ENCODE measurements at regions not wholly inside any gene's neighbourhood (a gene's known extent, or its start where the extent isn't known, plus 50 kb on each side); places are given as distances from the start of the nearest gene placed in this dataset.

DNA sequence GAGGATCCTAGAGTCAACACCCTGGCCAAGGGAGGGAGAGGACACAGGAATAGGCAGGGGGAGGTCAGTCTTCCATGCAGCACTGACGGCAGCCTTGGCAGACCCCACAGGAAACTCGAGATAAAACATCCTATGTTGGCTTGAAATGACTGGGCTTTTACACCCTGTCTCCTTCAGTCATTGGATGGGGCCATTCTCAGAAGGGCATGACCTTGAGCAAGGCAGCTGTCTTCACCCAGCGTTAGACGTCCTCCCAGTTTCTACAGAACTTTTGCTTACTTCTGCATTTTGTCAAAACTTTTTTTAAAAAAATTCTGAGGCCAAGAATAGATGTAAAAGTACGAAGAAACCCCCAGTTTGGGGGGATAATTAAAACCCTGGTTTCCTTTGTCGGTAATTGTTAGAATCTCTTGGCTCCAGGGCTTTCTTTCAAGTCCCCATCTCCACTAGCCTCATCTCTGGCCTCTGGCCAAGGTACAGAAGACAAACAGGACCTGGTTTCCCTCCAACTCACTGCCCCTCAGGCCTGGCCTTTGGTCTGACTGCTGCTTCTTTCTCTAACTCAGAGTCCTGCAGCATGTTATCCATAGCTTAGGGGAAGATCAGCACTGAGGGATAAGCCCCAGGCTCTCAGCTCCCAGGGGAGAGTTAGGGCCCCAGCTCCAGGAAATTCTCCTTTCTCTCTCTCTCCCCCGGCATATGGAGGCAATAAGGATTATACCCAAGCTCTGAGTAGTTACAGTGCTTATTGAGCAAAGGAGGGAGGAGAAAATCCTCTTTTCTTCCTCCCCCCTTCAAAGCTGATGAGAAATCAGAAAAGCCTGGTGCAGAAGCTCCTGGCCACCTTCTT, 51.6 kb upstream of the KCND3 start:
- H3K36me3 ChIP-seq (ENCODE audit: insufficient read depth, low read length), result no peaks in the 10 kb centered on the region
- H3K27me3 ChIP-seq (ENCODE audit: insufficient read depth, low read length), result peaks cover 3% of the 10 kb centered on the region
- H3K27ac ChIP-seq (ENCODE audit: low read depth, low read length), result no peak overlapping the region
- H3K79me2 ChIP-seq (ENCODE audit: control insufficient read depth, insufficient read depth, low read length, unreplicated experiment), result no peaks in the 10 kb centered on the region
- no peak overlapping the region for H3K4me3 ChIP-seq (ENCODE audit: low read depth, low read length)
- H3K4me1 ChIP-seq (ENCODE audit: control insufficient read depth, insufficient read depth, low read length, unreplicated experiment), result no peaks in the 10 kb centered on the region
- H2AFZ ChIP-seq (ENCODE audit: low read length, unreplicated experiment), result no peak overlapping the region

DNA sequence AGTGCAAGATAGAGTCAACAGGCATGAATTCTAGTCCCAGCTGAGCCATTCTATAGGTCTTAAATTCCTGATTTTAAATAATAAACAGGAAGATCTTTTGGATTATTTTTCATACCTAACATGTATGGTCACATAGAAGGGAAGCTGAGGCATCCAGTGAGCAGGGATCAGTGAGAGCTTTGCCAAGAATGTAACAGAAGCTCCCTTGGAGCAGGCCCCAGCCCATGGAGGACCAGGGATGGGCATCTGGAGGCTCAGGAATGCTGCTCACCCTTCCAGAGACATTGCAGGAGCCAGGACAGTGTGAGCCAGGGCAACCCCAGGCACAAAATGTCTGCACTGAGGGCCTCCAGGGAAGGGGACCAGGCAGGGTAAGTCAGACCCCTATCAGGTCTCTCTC, 54.4 kb upstream of the KCND3 start:
- no peak overlapping the region for H2AFZ ChIP-seq (ENCODE audit: low read length, unreplicated experiment)
- H3K27ac ChIP-seq (ENCODE audit: low read depth, low read length), result no peak overlapping the region
- H3K4me1 ChIP-seq (ENCODE audit: control insufficient read depth, insufficient read depth, low read length, unreplicated experiment), result no peaks in the 10 kb centered on the region
- no peaks in the 10 kb centered on the region for H3K79me2 ChIP-seq (ENCODE audit: control insufficient read depth, insufficient read depth, low read length, unreplicated experiment)
- H3K27me3 ChIP-seq (ENCODE audit: insufficient read depth, low read length), result no peaks in the 10 kb centered on the region; the same call in none of the 2 replicates
- H3K36me3 ChIP-seq (ENCODE audit: insufficient read depth, low read length), result no peaks in the 10 kb centered on the region
- no peak overlapping the region for H3K4me3 ChIP-seq (ENCODE audit: low read depth, low read length)

DNA sequence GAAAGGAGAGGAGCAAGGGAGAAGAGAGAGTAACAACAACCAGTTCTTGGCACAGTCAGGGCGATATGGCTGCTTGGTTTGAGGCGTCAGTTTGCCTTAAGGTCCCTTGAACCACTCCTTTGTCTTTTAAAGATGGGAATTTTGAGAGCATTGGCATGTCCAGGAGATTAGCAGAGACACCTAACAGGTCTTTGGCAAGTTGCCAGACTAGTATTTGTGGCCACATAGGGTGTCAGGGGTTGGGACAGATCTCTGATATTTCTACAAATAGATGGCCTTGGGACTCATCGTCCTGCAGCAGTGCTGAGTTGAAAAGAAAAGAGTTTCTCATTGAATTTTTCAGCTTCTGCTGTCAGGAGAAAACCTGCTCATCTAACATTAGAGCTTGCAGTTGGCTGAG, 55.3 kb upstream of the KCND3 start:
- Histone ChIP-seq H2AFZ (ENCODE audit: low read length, unreplicated experiment) (no peak overlapping the region), H3K36me3 (ENCODE audit: insufficient read depth, low read length) (no peaks in the 10 kb centered on the region), H3K79me2 (ENCODE audit: control insufficient read depth, insufficient read depth, low read length, unreplicated experiment) (no peaks in the 10 kb centered on the region), H3K4me3 (ENCODE audit: low read depth, low read length) (no peak overlapping the region), H3K4me1 (ENCODE audit: control insufficient read depth, insufficient read depth, low read length, unreplicated experiment) (no peaks in the 10 kb centered on the region), H3K27ac (ENCODE audit: low read depth, low read length) (no peak overlapping the region), H3K27me3 (ENCODE audit: insufficient read depth, low read length) (no peaks in the 10 kb centered on the region; the same call in none of the 2 replicates)

DNA sequence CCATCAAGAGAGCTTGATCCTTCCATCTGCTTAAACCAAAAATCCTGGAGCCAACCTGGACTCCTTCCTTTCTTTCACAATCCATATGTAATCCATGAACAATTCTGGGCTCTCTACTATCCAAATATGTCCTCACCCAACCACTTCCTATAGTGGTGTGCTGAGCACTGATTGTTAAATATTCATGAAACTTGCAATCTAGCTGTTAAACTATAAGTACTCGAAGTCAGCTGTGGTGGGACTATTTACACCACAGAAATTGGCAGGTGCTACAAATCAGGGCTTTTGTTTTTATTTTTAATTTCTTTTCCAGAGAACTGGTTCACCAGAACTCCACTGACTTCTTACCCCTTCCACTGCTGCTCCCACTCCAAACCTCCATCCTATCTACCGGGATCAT, 57.2 kb upstream of the KCND3 start:
- H3K36me3 ChIP-seq (ENCODE audit: insufficient read depth, low read length), result no peaks in the 10 kb centered on the region
- H3K27ac ChIP-seq (ENCODE audit: low read depth, low read length), result no peak overlapping the region
- no peak overlapping the region for H2AFZ ChIP-seq (ENCODE audit: low read length, unreplicated experiment)
- no peaks in the 10 kb centered on the region; the same call in 1 of the 2 replicates for H3K27me3 ChIP-seq (ENCODE audit: insufficient read depth, low read length)
- no peaks in the 10 kb centered on the region for H3K79me2 ChIP-seq (ENCODE audit: control insufficient read depth, insufficient read depth, low read length, unreplicated experiment)
- H3K4me1 ChIP-seq (ENCODE audit: control insufficient read depth, insufficient read depth, low read length, unreplicated experiment), result no peaks in the 10 kb centered on the region
- no peak overlapping the region for H3K4me3 ChIP-seq (ENCODE audit: low read depth, low read length)

DNA sequence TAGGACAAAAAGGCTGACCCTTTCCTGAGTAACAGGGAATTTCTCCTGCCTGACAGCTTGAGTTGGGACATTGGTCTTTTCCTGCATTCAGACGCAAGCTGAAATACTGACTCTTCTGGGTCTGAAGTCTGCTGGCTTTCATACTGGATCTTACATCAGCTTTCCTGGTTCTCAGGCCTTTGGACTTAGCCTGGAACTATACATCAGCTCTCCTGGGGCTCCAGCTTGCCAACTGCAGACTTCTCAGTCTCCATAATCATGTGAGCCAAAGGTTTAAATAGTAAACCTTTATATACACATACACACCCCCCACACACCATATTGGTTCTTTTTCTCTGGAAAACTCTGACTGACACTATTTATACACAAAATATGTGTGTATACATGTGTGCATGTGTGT, 59.0 kb upstream of the KCND3 start:
- H2AFZ ChIP-seq (ENCODE audit: low read length, unreplicated experiment), result no peak overlapping the region
- H3K27me3 ChIP-seq (ENCODE audit: insufficient read depth, low read length), result no peaks in the 10 kb centered on the region; the same call in 1 of the 2 replicates
- H3K27ac ChIP-seq (ENCODE audit: low read depth, low read length), result no peak overlapping the region
- no peaks in the 10 kb centered on the region for H3K4me1 ChIP-seq (ENCODE audit: control insufficient read depth, insufficient read depth, low read length, unreplicated experiment)
- no peaks in the 10 kb centered on the region for H3K79me2 ChIP-seq (ENCODE audit: control insufficient read depth, insufficient read depth, low read length, unreplicated experiment)
- no peak overlapping the region for H3K4me3 ChIP-seq (ENCODE audit: low read depth, low read length)
- no peaks in the 10 kb centered on the region for H3K36me3 ChIP-seq (ENCODE audit: insufficient read depth, low read length)

DNA sequence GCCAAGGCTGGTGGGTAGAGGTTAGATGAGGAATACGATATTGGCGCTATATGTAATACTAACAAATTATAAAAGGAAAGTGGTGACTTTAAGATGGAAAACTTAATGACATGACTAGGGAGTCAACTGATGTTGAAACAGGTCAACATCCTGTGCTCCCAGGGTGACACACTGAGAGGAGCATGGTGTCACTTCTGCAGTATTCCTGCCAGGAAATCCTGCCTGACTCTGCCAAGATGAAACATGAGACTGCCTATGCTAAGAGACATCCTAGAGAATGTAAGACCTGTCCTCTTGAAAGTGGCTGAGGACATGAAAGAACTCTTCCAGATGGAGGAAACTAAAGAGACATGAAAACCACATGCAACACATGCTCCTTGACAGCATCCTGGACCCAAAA, 65.0 kb upstream of the KCND3 start:
- no peak overlapping the region for H2AFZ ChIP-seq (ENCODE audit: low read length, unreplicated experiment)
- H3K27ac ChIP-seq (ENCODE audit: low read depth, low read length), result no peak overlapping the region
- no peak overlapping the region for H3K4me3 ChIP-seq (ENCODE audit: low read depth, low read length)
- no peaks in the 10 kb centered on the region for H3K4me1 ChIP-seq (ENCODE audit: control insufficient read depth, insufficient read depth, low read length, unreplicated experiment)
- no peaks in the 10 kb centered on the region for H3K36me3 ChIP-seq (ENCODE audit: insufficient read depth, low read length)
- H3K27me3 ChIP-seq (ENCODE audit: insufficient read depth, low read length), result no peaks in the 10 kb centered on the region
- no peaks in the 10 kb centered on the region for H3K79me2 ChIP-seq (ENCODE audit: control insufficient read depth, insufficient read depth, low read length, unreplicated experiment)

DNA sequence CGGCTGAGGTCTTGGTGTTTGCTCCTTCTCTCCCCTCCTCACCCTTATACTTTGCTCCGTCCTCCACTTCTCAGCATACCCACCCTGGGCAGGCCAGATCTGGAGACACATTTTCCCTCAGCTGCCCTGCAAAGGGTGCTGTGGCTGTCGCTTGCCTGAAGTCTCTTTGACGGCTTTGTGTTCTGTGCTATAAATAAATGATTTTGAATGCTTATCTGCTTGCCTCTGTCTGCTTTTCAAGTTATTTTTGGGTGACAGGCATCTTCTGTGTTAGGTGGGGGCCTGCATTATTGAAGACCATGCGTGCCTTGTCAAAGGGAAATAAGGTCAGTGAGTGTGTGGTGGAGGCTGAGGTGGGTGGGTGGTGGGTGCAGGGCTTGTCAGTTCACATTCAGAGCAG, 66.9 kb upstream of the KCND3 start:
- Histone ChIP-seq H2AFZ (ENCODE audit: low read length, unreplicated experiment) (no peak overlapping the region), H3K4me3 (ENCODE audit: low read depth, low read length) (no peak overlapping the region), H3K4me1 (ENCODE audit: control insufficient read depth, insufficient read depth, low read length, unreplicated experiment) (no peaks in the 10 kb centered on the region), H3K79me2 (ENCODE audit: control insufficient read depth, insufficient read depth, low read length, unreplicated experiment) (no peaks in the 10 kb centered on the region), H3K36me3 (ENCODE audit: insufficient read depth, low read length) (no peaks in the 10 kb centered on the region), H3K27ac (ENCODE audit: low read depth, low read length) (no peak overlapping the region), H3K27me3 (ENCODE audit: insufficient read depth, low read length) (0 out of 2 replicates have a peak, but pooled peaks cover 10% of the 10 kb centered on the region)

DNA sequence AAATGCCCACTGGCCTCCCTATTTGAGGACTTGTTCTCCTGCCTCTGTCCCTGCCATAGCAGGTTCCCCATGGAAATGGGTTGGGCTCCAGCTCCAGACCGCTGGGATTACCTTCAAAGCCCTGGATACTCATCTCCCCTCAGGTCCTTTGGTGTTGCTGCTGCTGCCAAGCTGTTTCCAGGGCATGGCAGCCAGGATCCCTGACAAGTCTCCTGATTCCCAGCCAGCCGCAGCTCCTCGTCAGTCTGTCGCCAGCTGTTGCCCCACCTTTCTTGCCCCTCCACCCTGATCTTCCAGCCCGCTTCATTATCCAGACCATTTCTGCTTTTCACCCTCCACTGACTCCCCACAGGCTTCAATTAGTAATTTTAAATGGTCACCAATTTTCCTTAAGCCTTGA, 68.3 kb upstream of the KCND3 start:
- H3K27ac ChIP-seq (ENCODE audit: low read depth, low read length), result no peak overlapping the region
- no peaks in the 10 kb centered on the region for H3K36me3 ChIP-seq (ENCODE audit: insufficient read depth, low read length)
- H3K27me3 ChIP-seq (ENCODE audit: insufficient read depth, low read length), result 0 out of 2 replicates have a peak, but pooled peaks cover 10% of the 10 kb centered on the region
- no peaks in the 10 kb centered on the region for H3K79me2 ChIP-seq (ENCODE audit: control insufficient read depth, insufficient read depth, low read length, unreplicated experiment)
- no peak overlapping the region for H3K4me3 ChIP-seq (ENCODE audit: low read depth, low read length)
- H2AFZ ChIP-seq (ENCODE audit: low read length, unreplicated experiment), result no peak overlapping the region
- no peaks in the 10 kb centered on the region for H3K4me1 ChIP-seq (ENCODE audit: control insufficient read depth, insufficient read depth, low read length, unreplicated experiment)

DNA sequence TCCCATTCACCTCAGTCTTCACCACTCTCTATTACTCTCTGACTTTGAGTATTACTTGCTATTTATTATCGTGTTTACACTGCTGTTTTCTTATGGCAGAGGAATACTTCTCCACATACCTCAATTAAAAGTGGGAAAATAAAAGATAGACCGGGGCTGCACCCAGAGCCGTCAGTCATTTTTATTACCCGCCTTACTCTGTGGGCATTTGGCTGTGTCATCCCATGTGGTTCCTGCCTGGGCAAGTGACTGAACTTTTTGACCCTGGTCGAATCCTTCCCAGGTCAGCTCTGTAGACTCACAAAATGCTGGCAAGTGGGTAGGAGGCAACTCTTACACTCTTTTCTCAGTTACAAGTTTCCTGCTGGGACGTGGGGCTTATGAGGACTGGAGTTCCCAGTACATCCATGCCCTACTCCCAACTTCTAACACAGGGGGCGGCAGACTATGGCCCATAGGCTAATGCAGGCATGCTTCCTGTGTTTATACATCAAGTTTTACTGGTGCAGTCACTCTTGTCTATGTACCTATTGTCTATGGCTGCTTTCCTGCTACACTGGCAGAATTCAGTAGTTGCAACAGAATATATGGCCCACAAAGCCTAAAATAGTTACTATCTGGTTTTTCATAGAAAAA, 69.5 kb upstream of the KCND3 start:
- Histone ChIP-seq H3K4me1 (ENCODE audit: control insufficient read depth, insufficient read depth, low read length, unreplicated experiment) (no peaks in the 10 kb centered on the region), H3K79me2 (ENCODE audit: control insufficient read depth, insufficient read depth, low read length, unreplicated experiment) (no peaks in the 10 kb centered on the region), H3K4me3 (ENCODE audit: low read depth, low read length) (no peak overlapping the region), H2AFZ (ENCODE audit: low read length, unreplicated experiment) (no peak overlapping the region), H3K27ac (ENCODE audit: low read depth, low read length) (no peak overlapping the region), H3K36me3 (ENCODE audit: insufficient read depth, low read length) (no peaks in the 10 kb centered on the region), H3K27me3 (ENCODE audit: insufficient read depth, low read length) (peaks cover 17% of the 10 kb centered on the region; the same call in 1 of the 2 replicates)

DNA sequence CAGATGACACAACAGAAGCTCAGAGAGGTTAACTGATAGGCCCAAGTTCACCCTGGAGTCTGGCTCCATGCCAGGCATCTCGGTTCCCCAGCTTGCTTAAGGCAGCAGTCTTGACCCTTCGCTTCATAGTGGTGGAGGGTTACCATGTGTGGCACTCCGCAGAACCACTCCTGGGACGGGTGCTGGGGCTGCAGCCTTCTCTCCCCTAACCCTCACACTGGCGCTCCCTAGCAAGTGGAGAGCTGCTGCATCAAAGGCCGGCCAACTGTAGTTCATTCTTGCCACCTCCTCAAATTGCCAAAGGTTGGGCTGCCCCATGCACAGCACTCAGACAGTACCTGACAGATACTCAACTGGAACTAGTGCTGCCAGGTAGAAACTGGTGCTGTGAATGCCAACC, 70.2 kb upstream of the KCND3 start:
- no peaks in the 10 kb centered on the region for H3K4me1 ChIP-seq (ENCODE audit: control insufficient read depth, insufficient read depth, low read length, unreplicated experiment)
- peaks cover 20% of the 10 kb centered on the region; the same call in 1 of the 2 replicates for H3K27me3 ChIP-seq (ENCODE audit: insufficient read depth, low read length)
- H3K27ac ChIP-seq (ENCODE audit: low read depth, low read length), result no peak overlapping the region
- no peaks in the 10 kb centered on the region for H3K79me2 ChIP-seq (ENCODE audit: control insufficient read depth, insufficient read depth, low read length, unreplicated experiment)
- H3K4me3 ChIP-seq (ENCODE audit: low read depth, low read length), result no peak overlapping the region
- H2AFZ ChIP-seq (ENCODE audit: low read length, unreplicated experiment), result no peak overlapping the region
- H3K36me3 ChIP-seq (ENCODE audit: insufficient read depth, low read length), result no peaks in the 10 kb centered on the region

DNA sequence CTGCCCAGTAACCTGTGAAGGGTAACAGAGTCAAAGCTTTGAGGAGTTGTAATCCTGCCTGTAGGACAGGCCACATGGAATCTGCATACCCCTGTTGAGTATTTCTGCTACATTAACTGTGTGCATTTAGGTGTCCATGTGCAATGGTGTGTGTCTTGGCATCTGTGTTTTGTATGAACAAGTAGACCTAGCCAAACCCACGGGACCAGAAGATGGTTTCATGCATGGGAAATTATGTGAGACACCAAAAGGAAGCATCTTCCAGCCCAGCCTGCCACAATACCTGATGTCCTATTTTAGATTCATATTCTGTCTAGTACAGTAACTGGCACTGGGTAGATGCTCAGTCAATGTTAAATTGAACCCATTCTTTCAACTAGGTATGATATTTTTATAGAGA, 70.8 kb upstream of the KCND3 start:
- Histone ChIP-seq H3K79me2 (ENCODE audit: control insufficient read depth, insufficient read depth, low read length, unreplicated experiment) (no peaks in the 10 kb centered on the region), H3K27me3 (ENCODE audit: insufficient read depth, low read length) (peaks cover 26% of the 10 kb centered on the region; the same call in 1 of the 2 replicates), H3K4me3 (ENCODE audit: low read depth, low read length) (no peak overlapping the region), H3K4me1 (ENCODE audit: control insufficient read depth, insufficient read depth, low read length, unreplicated experiment) (no peaks in the 10 kb centered on the region), H2AFZ (ENCODE audit: low read length, unreplicated experiment) (no peak overlapping the region), H3K27ac (ENCODE audit: low read depth, low read length) (no peak overlapping the region), H3K36me3 (ENCODE audit: insufficient read depth, low read length) (no peaks in the 10 kb centered on the region)
